ENCODE measurements at regions not wholly inside any gene's neighbourhood (a gene's known extent, or its start where the extent isn't known, plus 50 kb on each side); places are given as distances from the start of the nearest gene placed in this dataset.

DNA sequence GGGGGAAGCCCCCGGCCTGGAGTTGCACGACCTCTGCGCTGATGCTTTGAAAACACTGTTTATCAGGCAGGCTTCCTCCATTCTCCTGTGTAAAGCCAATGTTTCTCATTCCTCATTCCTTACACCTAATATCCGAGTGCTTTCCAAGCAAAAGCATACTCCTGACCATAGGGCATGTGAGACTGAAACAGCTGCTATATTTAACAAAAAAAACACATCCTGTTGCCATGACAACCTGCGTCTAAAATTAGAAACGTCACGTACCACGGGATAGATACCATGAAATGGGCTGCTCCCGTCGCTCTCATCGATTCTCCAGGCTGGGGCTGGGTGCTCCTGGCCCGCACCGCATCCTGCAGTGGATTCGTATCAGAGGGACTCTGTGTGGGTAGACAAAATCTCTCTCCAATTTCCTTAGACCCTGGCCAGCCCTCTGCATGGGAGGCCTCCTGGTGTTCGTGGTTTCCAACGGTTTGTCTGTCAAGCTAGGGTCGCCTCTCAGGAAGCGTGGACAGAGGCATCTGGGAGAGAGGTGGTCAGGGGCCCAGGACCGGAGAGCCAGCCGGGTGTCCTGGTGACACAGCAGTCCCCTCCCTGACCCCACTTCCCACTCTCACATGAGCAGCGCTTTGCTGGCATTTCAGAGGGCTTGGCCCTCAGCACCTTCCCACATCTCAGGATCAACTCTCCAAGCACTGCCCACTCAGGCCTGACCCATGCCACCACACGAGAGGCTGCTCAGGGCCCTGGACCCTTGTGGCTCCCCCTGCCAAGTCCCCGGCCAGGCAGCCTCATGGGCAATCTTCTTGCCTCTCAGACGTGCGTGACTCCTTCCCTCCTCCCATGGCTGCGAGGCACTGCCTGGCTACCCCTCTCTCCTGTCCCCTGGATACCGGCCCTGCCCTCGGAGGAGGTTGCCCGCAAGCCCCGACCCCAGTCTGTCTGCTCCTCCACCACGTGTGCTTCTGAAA lies 268.1 kb downstream of the NDUFA10 start:
- no peak for DNase-seq

DNA sequence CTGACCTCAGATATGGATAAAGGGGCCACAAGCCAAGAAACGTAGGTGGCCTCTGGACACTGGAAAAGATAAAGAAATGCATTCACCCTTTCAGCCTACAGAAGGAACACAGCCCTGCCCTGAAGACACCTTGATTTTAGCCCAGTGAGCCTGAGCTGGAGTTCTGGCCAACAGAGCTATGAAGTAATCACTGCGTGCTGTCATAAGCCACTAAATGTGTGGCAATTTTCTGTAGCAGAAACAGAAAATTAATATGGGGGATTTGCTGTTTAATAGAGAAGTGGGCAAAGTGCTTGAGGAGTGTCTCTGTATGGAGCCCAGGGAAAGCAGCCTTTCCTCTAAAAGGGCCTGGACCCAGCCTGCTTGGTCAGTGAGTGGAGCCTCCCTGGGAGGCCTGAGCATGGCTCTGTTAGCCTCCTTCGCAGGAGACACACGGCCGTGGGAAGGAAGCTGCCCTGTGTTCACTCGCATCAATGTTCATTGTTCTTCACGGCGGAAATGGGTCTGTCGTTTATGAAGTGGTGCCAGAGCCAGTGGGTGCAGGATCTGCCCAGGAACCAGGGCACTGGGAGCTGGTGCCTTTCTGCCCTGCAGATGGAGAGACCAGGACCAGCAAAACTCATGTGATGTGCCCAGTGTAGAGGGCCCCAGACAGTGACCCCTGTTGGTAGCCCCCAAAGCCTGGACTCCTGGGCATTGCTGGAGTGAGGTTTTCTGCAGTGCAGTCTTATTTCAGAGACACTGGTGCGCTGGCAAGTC lies 268.9 kb downstream of the NDUFA10 start:
- no peak for DNase-seq

DNA sequence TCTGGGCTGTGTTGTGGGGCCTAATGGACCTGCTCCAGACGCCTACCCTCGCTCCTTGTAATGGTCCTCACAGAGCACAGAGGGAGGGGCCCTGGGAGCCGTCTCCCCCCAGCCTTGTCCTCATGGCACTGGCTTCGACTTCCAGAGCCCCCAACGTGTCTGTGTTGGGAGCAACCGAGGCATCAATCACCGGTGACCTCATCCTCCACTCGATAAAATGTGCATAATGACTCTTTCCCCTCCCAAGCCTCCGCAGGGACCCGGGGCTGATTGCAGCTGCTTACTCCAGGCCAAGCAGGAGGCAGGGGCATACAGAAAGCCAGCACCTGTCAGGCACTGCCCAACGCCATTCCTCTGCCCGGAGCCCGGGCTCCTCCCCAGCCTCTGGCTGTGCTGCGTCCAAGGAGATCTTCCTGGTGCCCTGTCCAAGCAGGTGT lies 271.7 kb downstream of the NDUFA10 start:
- DNase-seq: no peak

DNA sequence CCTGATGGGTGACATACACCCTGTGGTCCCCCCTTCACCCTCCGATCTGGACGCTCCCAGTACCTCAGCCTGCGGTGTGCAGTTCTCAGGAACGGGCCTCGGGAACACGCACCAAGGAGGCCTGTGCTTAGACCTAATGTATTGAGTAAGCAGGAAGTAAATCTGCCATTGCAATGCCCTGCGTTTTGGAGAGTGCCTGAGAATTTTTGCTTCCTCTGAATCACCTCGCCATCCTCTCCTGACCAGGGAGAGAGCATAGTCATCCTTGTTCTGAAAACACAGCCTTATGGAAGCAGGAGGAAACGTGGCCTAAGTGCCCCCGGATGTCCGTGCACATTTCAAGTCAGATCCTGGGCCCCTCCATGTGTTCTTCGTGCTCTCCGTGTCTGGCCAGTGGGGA lies 272.2 kb downstream of the NDUFA10 start:
- no peak for DNase-seq

DNA sequence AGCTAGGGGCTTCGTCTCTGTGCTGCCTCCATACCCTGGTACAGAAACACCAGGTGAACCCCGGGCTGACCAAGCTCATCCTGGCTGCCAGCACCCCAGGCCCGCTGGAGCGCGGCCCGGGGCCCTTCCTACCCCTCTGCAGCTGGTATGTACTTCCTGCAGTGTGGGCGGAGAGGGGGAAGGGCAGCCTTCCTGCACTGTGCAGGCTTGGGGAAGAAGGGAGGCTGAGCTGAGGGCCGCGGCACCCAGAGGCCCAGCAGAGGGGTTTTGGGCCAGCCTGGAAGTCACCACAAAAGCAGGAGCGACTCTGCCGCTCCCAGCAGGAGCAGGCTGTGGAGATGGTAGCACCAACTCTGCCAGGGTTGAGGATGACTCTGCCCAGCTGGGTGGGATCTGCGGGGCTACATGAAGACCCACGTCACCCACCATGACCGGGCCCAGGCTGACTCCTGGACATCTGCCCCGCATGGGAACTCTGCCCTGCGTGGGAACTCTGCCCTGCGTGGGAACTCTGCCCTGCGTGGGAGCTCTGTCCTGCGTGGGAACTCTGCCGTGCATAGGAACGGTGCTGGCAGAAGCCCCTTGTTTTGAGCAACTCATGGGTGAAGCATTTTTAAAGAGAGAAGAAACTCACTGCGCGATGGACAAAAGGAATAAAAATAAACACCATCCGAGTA lies 273.3 kb downstream of the NDUFA10 start:
- DNase-seq: no peak

DNA sequence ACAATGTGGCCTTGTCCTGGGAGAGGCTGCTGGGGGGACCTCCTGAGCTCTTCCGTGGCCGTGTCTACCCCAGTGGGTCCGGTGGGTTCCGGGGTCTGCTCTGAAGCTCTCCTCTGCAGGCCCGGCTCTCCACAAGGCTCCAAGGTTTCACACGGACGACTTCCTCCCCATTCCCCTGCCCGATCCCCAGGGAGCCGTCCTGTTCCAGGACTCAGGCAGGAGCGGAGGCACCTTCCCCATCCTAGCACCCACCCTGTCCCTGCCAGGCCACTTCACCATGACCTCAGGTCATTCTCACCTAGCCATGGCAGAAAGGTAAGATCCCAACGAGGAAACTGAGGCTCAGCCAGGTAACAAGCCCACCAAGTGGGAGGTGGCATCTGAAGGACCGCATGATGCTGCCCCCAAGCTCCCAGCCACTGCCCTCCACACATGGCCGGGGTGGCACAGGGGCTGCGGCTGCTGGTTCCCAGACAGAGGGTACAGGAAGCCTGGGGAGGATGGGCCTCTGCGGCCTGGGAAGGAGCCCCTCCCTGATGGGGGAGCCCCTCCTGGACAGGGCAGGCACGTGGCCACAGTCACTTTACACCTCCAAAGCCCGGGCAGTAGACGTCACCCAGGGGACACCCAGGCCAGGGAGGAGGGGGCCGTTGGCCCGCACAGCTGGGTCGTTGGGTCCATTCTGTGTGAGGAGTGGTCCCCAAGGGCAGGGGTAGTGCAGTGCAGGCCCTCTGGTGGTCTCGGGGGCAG lies 274.0 kb downstream of the NDUFA10 start:
- DNase-seq: no peak

DNA sequence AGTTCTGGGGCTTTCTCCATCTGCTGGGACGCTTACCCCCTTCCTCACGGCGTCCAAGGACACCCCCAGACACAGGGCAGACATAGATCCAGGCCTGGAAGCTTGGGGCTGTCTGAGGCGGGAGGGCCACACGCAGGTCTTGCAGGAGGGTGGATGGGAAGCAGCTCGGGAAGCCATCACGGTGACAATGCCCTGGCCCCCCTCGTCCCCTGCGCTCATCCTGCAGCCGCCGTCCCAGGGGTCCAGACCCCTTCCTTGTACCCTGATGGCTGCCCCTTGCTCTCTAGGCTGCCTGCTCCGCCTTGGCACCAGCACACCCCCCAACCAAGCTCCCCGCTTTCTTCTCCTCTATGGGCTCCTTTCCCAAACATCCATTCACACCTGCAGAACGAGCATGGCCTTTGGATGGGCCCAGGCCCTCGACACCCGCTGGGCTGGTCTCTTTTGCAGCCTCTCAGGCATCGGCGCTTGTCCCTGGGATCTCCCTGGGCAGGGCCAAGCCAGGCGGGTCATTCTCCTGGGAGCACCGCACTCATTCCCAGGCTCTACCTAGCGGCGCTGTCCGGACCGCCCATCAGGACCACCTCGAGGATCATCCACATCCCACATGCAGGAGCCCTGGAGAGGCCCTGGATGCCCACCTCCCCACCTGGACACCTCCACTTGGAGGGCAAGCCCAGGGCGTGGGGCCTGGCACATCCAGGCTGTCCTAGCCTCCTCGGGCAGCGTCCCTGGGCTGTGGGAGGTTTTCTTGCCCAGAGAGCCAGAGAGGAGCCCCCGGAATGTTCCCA lies 274.9 kb downstream of the NDUFA10 start:
- DNase-seq: no peak

DNA sequence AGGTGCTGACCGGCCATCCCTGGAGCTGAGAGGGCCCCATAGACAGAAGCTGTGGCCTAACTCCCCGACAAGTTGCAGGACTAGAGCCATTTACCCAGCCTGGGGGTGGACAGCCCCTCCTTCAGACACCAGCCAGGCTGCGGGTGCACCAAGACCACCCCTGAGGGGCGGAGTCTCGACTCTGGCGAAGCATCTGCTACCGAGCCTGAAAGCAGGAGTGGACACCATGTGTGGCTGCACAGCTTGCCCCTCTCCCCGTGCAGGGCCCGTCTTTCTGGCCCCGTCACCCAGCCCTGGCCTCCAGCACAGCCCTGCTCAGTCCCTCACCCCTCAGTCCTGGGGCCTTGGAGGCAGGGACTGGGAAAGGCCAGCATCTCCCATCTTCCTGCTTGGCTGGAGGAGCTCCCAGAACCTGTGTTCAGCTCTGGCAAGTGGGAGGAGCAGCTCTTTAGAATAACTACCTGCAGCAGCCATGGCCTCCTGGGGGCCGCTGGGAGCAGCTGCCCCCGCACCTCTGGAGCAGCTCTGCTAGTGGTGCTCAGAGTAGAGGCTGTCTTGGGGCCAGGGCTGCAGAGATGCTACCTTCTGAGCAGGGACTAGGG lies 275.8 kb downstream of the NDUFA10 start:
- DNase-seq: no peak

DNA sequence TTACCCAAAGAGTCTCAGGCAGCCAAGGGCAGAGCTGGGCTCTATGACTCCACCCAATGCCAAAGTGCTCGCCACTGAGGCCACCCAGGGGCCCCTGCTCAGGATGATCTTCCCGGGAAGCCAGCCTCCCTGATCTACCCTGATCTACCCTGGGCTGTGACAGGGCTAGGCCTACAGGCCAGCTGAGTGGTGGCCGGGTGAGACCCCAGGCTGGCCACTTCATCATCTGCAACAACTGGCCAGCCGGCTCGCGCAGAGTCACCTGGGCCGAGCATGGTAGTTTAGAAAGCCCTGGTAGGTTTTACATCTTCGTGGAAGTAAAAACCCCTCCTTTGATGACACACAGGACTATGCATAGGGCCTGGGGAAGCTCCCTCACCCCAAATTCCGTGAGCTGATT lies 276.3 kb downstream of the NDUFA10 start:
- DNase-seq: no peak

DNA sequence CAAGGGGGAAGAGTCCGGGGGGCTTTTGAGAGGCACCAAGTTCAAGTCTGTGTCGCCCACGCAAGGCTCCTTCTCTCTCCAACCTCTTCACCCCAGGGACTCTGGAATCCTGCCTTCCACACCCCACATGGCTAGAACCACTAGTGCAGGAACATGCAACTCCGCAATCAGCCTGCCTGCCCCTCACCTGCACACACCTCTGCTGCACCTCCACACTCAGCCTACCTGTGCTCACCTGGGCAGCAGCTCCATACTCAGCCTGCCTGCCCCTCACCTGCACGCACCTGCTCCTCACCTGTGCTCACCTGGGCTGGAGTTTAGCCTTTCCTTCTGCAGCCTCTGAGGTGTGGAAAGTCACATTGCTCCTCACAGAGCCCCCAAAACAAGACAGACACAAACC lies 277.4 kb downstream of the NDUFA10 start:
- no peak for DNase-seq

DNA sequence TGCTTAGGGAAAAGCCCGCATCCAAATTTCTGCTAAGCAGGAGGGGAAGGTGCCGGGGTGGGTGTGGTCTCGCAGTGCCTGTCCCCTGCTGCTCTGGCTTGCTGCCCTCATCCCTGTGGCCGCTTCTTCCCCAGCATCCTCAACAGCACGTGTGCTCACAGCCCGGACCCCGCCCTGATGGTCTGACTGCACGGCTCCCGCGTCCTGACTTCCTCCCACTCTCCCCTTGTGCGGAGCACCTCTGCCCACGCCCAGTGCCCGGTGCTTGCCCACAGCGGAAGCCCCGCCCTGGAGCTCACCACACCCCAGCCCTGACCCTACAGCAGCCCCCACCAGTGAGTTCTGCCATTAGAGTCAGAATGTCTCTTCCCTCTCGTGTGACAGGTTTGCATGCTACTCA lies 277.9 kb downstream of the NDUFA10 start:
- no peak for DNase-seq

DNA sequence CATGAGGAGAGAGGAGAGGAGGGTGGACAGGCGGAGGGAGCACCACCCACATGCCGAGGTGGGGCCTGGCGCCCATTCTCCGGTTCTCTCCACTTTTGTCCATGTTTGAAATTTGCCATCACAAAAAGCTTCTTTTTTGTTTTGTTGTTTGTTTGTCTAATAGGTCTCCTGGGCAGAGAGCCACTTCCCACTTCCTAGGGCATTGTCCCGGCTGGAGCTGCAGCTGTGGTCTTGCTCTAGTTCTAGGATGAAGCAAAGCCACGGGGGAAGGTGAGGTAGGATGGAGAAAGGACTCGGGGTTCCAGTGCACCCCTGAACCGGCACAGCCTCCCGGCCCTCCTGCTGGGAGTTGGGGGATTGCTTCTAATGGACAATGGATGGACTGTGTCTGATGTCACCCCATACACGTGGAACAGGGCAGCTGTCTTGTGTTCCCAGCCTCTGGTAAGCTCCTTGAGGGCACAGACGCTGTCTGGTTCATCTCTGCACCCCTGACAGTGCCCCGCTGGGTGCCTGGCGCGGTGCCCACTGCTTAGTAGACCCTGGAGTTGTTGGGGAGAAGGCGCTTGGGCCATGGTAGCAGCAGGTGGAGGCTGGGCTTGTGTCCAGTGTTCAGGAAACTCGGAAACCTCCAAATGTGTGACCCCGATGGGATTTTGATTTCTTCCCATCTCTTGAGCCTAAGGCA lies 278.4 kb downstream of the NDUFA10 start:
- no peak for DNase-seq

DNA sequence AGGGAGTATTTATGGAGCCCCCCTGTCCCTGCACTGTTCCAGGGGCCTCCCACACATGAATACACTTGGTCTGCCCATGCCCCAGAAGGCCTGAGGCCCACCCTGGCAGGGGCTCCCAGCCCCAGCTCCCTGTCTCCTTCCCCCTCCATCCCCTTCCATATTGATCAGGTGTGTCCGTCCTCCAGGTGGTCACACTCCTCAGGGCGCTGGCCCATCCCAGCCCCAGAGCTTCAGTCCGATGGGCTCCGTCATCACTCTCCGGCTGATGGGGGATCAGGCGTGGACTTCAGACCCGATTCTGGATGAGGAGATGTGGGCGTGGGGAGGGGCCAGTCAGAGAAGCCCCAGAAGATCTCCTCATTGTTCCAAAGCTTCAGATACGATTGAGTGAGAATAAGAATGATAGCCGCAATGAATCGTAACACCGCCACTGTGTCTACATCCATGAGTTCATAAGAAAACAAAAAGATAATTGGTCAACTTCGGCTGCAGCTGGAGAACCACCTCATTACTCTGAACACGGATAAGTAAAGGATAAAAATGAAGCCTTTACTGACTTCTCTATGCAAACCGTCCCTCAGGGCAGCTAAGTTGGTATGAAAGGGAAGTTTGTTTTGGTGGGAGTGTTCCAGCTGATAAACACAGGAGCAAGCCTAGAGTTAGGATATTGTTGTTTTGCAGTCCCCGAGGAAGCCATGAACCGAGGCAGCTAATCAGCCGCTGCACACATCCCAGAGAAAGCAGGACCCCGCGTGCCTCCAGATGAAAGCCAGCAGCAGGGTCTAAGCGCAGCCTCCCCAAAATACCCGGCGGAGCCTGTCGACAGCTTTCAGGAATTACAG lies 279.5 kb downstream of the NDUFA10 start:
- DNase-seq: no peak

DNA sequence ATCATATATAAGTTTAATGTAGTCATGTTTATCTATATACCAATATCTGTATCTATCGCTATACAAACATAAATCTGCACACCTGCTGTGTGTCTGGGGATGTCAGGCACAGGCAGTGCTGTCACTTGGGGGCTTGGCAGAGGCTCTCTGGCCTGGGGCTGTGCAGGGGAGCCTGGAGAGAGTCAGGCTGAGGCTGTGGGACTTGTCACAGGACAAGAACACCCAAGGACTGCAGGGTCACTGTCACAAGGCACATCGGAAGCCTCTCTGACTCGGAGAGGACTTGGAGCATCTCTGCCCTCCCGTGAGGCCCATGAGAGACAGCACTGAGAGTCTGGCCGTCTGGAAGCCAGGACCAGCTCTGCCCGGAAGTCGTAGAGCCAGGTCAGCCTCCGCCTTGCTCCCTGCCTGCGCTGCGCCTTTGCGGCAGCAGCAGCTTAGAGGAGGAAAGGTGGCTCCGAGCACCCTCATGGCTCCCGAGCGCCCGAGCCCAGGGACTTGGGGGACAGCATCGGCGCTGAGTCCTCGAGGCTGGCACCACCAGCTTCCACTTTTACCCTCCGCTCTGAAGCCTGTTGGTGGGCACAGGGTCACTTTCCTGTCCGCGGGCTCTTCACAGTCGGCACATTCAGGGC lies 280.3 kb downstream of the NDUFA10 start:
- DNase-seq: no peak

DNA sequence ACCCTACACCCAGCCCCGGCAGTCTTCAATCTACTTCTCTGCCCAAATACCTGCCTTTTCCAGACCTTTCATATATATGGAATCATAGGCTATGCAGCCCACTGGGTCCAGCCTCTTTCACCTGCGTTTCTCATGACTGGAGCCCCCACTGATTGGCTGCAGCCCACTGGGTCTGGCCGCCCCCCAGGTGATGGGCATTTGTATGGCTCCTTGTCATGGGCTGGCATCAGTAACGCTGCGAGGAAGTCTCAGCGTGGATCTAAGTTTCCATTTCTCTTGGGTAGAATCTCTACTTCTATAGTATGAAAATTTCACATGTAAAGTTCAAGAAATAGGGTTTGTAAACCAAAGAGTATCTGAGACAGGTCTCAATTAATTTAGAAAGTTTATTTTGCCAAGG lies 281.9 kb downstream of the NDUFA10 start:
- no peak for DNase-seq

DNA sequence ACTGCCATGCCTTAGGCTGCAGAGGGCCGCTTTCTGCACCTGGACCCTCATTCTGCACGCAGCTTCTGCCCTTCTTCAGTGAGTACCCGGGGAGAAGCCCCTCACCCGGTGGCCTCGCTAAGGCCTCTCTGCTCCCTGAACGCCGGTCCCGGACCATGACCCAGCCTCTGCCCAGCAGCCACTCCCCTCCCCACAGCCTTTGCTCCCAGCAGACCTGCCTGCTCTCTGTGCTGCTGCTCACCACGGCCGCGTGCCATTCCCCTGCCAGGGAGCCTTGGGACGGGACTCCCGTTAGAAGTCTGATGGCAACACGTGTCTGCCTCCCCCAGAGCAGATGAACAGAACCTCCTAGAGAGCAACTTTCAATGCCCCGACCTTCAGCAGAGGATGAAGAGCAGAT lies 282.8 kb downstream of the NDUFA10 start:
- DNase-seq: no peak

DNA sequence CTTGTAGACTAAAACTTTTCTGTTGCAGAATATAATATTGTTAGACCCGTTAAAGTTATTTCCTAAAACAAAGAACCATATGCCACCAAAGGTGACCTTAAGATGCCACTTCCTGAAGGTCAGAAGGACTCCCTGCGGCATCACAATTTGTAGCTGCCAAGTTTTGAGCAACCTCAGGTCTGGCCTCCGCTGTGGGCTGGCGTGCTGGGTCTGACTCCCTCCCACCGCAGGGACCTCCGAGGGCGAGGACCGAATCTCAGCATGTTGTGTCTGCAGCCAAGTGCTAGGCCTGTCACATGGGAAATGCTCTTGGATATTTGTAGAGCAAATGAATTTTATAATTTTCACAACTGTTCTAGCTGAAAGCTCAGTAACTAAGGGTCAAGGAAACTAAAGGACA lies 285.9 kb downstream of the NDUFA10 start:
- no peak for DNase-seq

DNA sequence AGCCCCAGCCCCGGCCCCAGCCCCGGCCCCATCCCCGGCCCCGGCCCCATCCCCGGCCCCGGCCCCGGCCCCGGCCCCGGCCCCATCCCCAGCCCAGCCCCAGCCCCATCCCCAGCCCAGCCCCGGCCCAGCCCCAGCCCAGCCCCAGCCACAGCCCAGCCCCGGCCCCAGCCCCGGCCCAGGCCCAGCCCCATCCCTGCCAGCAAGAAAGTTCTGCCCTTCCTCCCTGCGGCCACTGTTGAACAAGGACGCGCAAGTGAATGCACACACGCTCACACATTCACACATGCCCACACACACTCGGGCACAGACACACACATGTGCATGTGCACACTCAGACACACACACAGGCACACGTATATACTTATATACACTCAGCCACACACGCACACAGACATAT lies 287.0 kb downstream of the NDUFA10 start:
- DNase-seq: no peak

DNA sequence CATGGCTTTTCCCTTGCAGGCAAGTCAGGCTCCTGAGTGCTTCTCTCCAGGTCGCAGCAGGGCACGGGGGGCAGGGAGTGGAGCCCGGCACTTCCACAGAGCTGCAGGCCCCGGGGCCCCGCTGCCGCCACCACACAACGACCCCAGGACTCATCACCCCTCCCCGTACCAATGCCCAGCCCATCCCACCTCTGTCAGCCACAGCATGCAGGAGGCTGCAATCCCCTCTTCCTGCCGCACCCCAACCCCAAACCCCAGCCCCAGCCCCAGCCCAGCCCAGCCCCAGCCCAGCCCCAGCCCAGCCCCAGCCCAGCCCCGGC lies 288.0 kb downstream of the NDUFA10 start:
- DNase-seq: no peak
